Activated B cell treated with CpG ODN at 0.5 μM for 24 hours (primary cell): ENCODE measurements at regions not wholly inside any gene's neighbourhood (a gene's known extent, or its start where the extent isn't known, plus 50 kb on each side); places are given as distances from the start of the nearest gene placed in this dataset.

ENCODE experiments used
- ATAC-seq: fragments of 200-7000 bp; cut with Tn5 transposase; one replicate; pipeline ENCODE4 v1.10.0; 2021; ENCODE audit warnings: low read depth, mild to moderate bottlenecking, moderate library complexity
- CTCF ChIA-PET: fragments of 350-600 bp; sonication (Branson Sonifier 250); formaldehyde crosslinking; loops from one replicate; lab custom pipeline; 2021; ENCODE audit warnings: antibody characterized with exemption; lab: Charles Lee
- POLR2A ChIA-PET: fragments of 350-600 bp; sonication (Branson Sonifier 250); formaldehyde crosslinking; loops from one replicate; lab custom pipeline; 2021; ENCODE audit warnings: antibody characterized with exemption; lab: Charles Lee
- DNase-seq: peaks from one replicate; pipeline ENCODE4 v3.0.0; 2022
- H3K27ac Mint-ChIP-seq: one replicate; pipeline ENCODE4 v1.8.0; 2020; ENCODE audit warnings: mixed read lengths
- H3K27me3 Mint-ChIP-seq: one replicate; pipeline ENCODE4 v1.8.0; 2021; ENCODE audit warnings: mixed read lengths
- H3K36me3 Mint-ChIP-seq: one replicate; pipeline ENCODE4 v1.8.0; 2021; ENCODE audit warnings: low read depth, mixed read lengths
- H3K4me1 Mint-ChIP-seq: one replicate; pipeline ENCODE4 v1.8.0; 2021; ENCODE audit warnings: mixed read lengths
- H3K4me3 Mint-ChIP-seq: one replicate; pipeline ENCODE4 v1.8.0; 2020; ENCODE audit warnings: mild to moderate bottlenecking, mixed read lengths
- H3K9me3 Mint-ChIP-seq: one replicate; pipeline ENCODE4 v1.8.0; 2020; ENCODE audit warnings: mixed read lengths
- CTCF ChIP-seq: fragments of 200-600 bp; IDR thresholded peaks from one replicate; pipeline ENCODE4 v1.8.0; 2022; ENCODE audit warnings: antibody characterized with exemption, mild to moderate bottlenecking
- intact Hi-C: fragments of 100-400 bp; cut with micrococcal nuclease; formaldehyde crosslinking; loops from one replicate; pipeline ENCODE4 v1.15.1; 2024

DNA sequence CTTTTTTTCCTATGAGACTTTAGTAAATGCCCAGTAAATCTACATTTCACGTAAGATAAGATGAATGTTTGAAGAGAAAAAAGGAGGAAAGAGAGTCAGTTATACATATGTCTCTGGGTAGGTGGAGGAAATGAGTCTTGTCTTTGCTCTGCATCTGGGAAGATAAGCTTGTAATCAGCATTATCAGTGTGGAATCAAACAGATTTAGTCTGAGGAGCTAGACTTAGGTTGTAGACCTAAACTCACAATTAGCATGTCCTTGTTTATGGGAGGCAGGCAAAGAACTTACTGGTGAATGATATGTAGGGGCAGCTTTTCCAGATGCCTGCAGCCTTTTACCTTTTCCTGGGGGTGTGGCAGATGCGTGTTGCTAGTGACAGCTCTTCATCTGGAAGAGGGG, 962.3 kb downstream of the TBC1D22A start:
- TF ChIP-seq CTCF: no peak
- peaks cover 3% of the 10 kb centered on the region for H3K9me3 Mint-ChIP-seq
- H3K36me3 Mint-ChIP-seq: no peaks in the 10 kb centered on the region
- DNase-seq: no peak
- H3K27me3 Mint-ChIP-seq: peaks cover 8% of the 10 kb centered on the region
- no peak for ATAC-seq
- H3K4me1 Mint-ChIP-seq: no peaks in the 10 kb centered on the region
- no peak overlapping the region for H3K4me3 Mint-ChIP-seq
- ChIA-PET CTCF (no interaction called here), POLR2A (no interaction called here)
- intact Hi-C loops: no loop called here
- no peak overlapping the region for H3K27ac Mint-ChIP-seq

- H3K27ac Mint-ChIP-seq: no peak overlapping the region
- no peak for ATAC-seq
- ChIA-PET POLR2A (no interaction called here), CTCF (no interaction called here)
- no peak for DNase-seq
- TF ChIP-seq CTCF: no peak
- H3K9me3 Mint-ChIP-seq: no peaks in the 10 kb centered on the region
- H3K4me3 Mint-ChIP-seq: no peak overlapping the region
- no peaks in the 10 kb centered on the region for H3K36me3 Mint-ChIP-seq
- intact Hi-C loops: no loop called here
- H3K4me1 Mint-ChIP-seq: no peaks in the 10 kb centered on the region
- H3K27me3 Mint-ChIP-seq: peaks cover 6% of the 10 kb centered on the region
Measured at GRCh38 chr22:47724030-47724429, 961.6 kb downstream of the TBC1D22A start.

DNA sequence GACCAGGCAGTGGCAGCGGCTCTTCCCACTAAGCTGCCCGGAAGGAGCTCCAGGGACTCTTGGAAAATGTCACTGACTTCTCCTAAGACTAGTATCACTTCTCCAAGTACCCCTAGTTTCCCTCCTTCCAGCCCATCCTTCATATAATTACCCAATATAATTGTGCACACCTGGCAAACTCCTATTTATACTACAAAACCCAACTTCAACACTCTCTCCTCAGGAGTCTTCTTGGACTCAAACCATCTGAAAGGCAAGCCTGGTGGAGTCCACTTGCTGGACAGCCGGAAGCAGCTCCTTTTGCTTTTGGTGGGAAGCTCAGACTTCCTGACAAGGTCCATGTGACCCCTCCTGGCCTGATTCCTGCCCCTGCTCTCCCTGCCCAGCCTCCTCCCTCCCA, 955.9 kb downstream of the TBC1D22A start:
- CTCF ChIA-PET: no interaction called here
- DNase-seq (no peak), ATAC-seq (no peak)
- no peak overlapping the region for H3K27ac Mint-ChIP-seq
- H3K4me3 Mint-ChIP-seq: no peak overlapping the region
- POLR2A ChIA-PET: no interaction called here
- no peaks in the 10 kb centered on the region for H3K4me1 Mint-ChIP-seq
- TF ChIP-seq CTCF: no peak
- H3K27me3 Mint-ChIP-seq: peaks cover 13% of the 10 kb centered on the region
- intact Hi-C loops: no loop called here
- H3K9me3 Mint-ChIP-seq: no peaks in the 10 kb centered on the region
- H3K36me3 Mint-ChIP-seq: no peaks in the 10 kb centered on the region

DNA sequence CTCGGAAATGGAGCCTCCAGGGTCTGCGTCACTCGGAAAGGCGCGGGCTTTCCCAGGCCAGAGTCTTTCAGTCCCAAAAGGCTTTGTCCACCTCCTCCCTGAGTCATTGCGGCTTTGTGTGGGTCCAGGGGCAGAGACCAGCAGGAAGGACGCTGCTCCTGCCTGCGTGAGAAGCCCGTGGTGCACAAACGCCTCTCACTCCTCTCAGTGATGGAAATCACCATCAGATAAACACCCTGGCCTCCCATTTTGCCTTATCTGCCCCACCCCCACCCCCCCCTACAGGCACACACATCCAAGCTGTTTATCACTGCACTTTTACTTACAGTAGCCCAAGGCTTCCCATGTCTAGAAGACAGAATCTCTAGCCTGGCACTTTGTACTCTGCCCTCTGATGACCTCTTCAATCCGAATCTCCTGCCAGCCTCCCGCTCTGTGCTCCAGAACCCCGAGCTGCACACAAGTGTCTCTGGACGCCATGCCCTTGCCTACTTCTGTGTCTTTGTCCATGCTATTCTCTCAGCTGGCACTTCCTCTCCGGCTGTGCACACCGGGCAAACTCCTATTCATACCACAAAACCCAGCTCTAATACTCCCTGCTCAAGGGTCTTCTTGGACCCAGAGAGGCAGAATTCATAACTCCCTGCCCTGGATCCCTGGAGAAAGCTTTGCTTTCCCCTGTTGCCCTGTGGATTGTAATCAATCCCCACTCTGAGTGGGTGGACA, 954.6 kb downstream of the TBC1D22A start:
- ATAC-seq: no peak
- no peaks in the 10 kb centered on the region for H3K4me1 Mint-ChIP-seq
- no peak overlapping the region for H3K27ac Mint-ChIP-seq
- ChIA-PET POLR2A (no interaction called here), CTCF (no interaction called here)
- no peak overlapping the region for H3K4me3 Mint-ChIP-seq
- H3K36me3 Mint-ChIP-seq: no peaks in the 10 kb centered on the region
- no peak for DNase-seq
- H3K27me3 Mint-ChIP-seq: peaks cover 15% of the 10 kb centered on the region
- intact Hi-C loops: no loop called here
- no peaks in the 10 kb centered on the region for H3K9me3 Mint-ChIP-seq
- no peak for TF ChIP-seq CTCF

DNA sequence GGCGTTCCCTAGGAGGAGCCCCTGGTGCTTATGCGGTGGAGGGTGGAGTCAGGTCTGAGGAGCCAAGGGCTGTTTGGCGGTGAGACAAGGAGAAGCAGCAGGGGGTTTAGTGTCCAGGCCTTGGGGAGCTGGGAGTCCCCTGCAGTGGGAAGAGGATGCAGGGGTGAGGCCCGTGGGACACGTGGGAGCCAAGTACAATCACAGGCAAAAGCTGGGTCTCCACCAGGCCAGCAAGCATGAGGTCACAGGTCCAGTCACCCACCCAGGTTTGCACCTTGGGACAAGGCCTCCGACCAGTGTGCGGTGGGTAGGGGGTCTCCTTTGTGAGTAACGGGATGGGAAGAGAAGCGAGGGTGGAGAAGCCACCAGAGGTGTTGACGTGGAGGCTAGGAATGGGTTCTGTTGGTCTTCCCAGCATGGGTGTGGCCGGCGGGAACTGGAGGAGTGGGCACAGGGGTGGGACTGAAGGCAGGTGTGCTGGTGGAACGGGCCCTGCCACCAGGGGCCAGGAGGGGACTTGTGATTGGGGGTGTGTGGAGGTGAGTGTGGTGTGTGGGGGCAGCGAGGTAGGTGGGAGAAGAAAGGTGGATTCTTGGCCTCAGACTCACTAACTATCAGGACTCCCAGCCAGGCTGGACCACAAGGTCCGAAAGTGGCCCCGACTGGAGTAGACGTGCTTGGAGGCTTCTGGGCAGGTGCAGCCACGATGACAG, 953.6 kb downstream of the TBC1D22A start:
- intact Hi-C loops: no loop called here
- no peak overlapping the region for H3K4me3 Mint-ChIP-seq
- CTCF ChIA-PET: no interaction called here
- no peak overlapping the region for H3K27ac Mint-ChIP-seq
- H3K36me3 Mint-ChIP-seq: no peaks in the 10 kb centered on the region
- H3K27me3 Mint-ChIP-seq: peaks cover 17% of the 10 kb centered on the region
- no peak for DNase-seq
- H3K9me3 Mint-ChIP-seq: no peaks in the 10 kb centered on the region
- TF ChIP-seq CTCF: no peak
- H3K4me1 Mint-ChIP-seq: no peaks in the 10 kb centered on the region
- POLR2A ChIA-PET: no interaction called here
- ATAC-seq: no peak
